Psoas muscle (tissue), 7 donors: ENCODE measurements at regions not wholly inside any gene's neighbourhood (a gene's known extent, or its start where the extent isn't known, plus 50 kb on each side); places are given as distances from the start of the nearest gene placed in this dataset.

Source experiments
- ATAC-seq, 4 donors: fragments of 200-7000 bp; cut with Tn5 transposase; one replicate each; pipeline ENCODE4 v1.9.1; 2020; ENCODE audit warnings: moderate library complexity in 3 of 4, mild to moderate bottlenecking in 2 of 4
- DNase-seq, 2 donors: peaks; one replicate each; pipeline ENCODE4 v3.0.0-alpha.2; 2020
- H3K27ac ChIP-seq: fragments of 200-600 bp; one replicate; pipeline ENCODE4 v1.8.0; 2022
- H3K27me3 ChIP-seq, 3 donors: fragments of 200-600 bp in 1 of 3; one replicate each; pipeline versions ENCODE4 v1.6.1 to v1.8.0; 2013 to 2022; ENCODE audit warnings: low read length in 2 of 3, mild to moderate bottlenecking in 2 of 3, moderate library complexity in 1 of 3; ENCODE audit not compliant: insufficient read depth in 3 of 3
- H3K36me3 ChIP-seq, 2 donors: fragments of 200-600 bp in 1 of 2; one replicate each; pipeline versions ENCODE4 v1.6.1 to v1.8.0; 2013 to 2022; ENCODE audit warnings: low read depth in 1 of 2, mild to moderate bottlenecking in 1 of 2, moderate library complexity in 1 of 2; ENCODE audit not compliant: insufficient read depth in 1 of 2
- H3K4me1 ChIP-seq: fragments of 200-600 bp; one replicate; pipeline ENCODE4 v1.8.0; 2022
- H3K4me3 ChIP-seq: fragments of 200-600 bp; one replicate; pipeline ENCODE4 v1.8.0; 2022; ENCODE audit warnings: mild to moderate bottlenecking
- H3K9me3 ChIP-seq: fragments of 200-600 bp; one replicate; pipeline ENCODE4 v1.8.0; 2022
- WGBS, 3 donors: extraction: QIAGEN DNeasy Blood & Tissue Kit; methylation state at CpG; one replicate each; pipeline versions ENCODE4 v1.1.6 to v1.1.7; 2013; 5-methylcytosine and 5-hydroxymethylcytosine counted together
- intact Hi-C, 2 donors: fragments of 100-400 bp; cut with DNase I; formaldehyde crosslinking; loops; one replicate each; pipeline versions ENCODE4 v1.11.0 to v1.14.2; 2022
- TF ChIP-seq, protein P1 (sequence below): fragments of 200-600 bp; IDR thresholded peaks from one replicate; pipeline ENCODE4 v1.8.0; 2022; ENCODE audit warnings: antibody characterized with exemption
- donor health status: healthy with polysubstance abuse.
- donor health status: DM: no; HTN: no; CAD: no; lungs with moderate emphysema.
- donor health status: Bipolar disorder and iron deficiency.
- donor health status: healthy.
- donor health status: DM: yes; HTN: yes; CAD: no.
- donor health status: DM: no; HTN: no; CAD: no.
- donor health status: DM: yes; HTN: yes; CAD: no.

DNA sequence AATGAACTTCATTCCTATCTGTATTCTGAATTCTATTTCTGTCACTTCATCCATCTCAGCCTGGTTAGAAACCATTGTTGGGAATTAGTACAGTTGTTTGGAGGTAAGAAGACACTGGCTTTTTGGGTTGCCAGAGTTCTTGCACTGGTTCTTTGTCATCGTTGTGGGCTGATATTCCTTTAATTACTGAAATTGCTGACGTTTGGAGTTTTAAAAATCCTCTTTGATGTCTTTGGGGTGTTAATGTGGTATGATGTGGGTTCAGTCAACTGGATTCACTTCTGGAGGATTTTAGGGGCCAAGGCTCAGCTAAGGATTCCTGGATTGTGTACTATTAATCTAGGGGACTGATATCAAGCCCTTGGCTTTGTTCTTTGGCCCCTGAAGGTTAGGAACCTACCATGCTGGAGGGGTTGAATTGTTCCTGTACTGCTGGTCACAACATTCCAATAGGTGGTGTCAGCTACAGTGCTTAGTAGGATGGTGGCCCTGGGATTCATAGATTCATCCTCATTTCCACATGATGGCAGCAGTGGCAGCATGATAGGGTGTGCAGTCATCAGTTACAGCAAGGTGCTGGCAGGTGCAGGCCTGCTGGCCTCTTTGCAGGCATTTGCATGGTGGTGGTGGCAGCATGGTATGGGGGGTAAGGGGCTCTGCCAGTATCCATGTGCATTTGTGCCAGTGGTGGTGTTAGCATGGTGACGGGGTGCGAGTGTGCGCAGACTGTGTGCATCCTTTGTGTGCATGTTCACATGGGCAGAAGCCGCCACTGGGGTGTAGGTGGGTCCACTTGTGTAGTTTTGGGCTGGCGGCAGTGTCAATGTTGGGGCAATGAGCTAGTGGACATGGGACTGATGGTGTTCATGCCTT is 301.3 kb downstream of the TEX13C start:
- H3K4me1 ChIP-seq = no peaks in the 10 kb centered on the region
- no peaks in the 10 kb centered on the region for H3K27me3 ChIP-seq
- DNase-seq = no peak
- intact Hi-C loops = no loop called here
- no peak overlapping the region for H3K4me3 ChIP-seq
- H3K36me3 ChIP-seq = no peaks in the 10 kb centered on the region
- 79 to 91% (median 90%) methylated on average over 7 of the region's 7 CpGs for whole genome bisulfite sequencing, 3 donors
- TF ChIP-seq, protein P1, sequence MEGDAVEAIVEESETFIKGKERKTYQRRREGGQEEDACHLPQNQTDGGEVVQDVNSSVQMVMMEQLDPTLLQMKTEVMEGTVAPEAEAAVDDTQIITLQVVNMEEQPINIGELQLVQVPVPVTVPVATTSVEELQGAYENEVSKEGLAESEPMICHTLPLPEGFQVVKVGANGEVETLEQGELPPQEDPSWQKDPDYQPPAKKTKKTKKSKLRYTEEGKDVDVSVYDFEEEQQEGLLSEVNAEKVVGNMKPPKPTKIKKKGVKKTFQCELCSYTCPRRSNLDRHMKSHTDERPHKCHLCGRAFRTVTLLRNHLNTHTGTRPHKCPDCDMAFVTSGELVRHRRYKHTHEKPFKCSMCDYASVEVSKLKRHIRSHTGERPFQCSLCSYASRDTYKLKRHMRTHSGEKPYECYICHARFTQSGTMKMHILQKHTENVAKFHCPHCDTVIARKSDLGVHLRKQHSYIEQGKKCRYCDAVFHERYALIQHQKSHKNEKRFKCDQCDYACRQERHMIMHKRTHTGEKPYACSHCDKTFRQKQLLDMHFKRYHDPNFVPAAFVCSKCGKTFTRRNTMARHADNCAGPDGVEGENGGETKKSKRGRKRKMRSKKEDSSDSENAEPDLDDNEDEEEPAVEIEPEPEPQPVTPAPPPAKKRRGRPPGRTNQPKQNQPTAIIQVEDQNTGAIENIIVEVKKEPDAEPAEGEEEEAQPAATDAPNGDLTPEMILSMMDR = no peak
- H3K9me3 ChIP-seq = no peaks in the 10 kb centered on the region
- no peak overlapping the region for H3K27ac ChIP-seq
- ATAC-seq = no peak

DNA sequence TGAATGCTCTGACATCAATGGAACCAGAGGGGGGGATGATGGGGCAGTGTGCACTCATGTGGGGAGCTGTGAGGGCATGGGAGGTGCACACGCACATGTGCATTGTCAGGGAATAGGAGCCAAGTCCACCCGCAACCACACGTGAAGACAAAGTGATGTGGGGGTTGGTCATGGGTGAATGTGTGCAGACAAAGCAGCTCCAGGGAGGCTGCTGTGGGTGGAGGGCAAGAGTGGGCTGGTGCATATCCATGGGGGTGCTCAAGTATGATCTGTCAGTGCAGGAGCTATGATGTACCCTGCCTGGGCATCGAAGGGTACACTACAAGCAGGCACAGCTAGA is 301.9 kb downstream of the TEX13C start:
- WGBS, 3 donors = 75 to 94% (median 94%) methylated on average over 4 of the region's 4 CpGs
- TF ChIP-seq, protein P1 = no peak
- DNase-seq (no peak), ATAC-seq (no peak)
- Histone ChIP-seq H3K27me3 (no peaks in the 10 kb centered on the region), H3K27ac (no peak overlapping the region), H3K4me3 (no peak overlapping the region), H3K9me3 (no peaks in the 10 kb centered on the region), H3K4me1 (no peaks in the 10 kb centered on the region), H3K36me3 (no peaks in the 10 kb centered on the region)
- intact Hi-C loops = no loop called here

- 61 to 76% (median 67%) methylated on average over 2 of the region's 2 CpGs for WGBS, 3 donors
Measured at GRCh38 chrX:125622899-125623298, 303.2 kb downstream of the TEX13C start.

DNA sequence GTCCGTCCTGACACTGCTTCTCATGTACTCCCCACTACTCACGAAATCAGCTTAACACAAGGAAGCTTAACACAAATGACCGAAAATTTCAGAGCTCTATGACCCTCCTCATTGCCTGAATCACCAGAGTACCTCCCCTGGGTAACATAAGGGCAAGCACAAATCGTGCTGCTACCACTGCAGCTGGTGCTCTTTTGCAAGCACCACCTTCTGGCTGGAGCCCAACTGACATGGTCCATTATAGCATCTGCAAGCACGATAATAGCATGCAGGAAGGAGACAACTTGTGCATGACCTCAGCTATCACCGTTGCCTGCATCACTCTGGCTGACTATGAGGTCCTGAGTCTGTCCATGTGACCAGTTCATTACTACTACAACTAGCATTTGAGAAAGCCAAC is 308.0 kb downstream of the TEX13C start:
- H3K9me3 ChIP-seq = no peaks in the 10 kb centered on the region
- no peaks in the 10 kb centered on the region for H3K27me3 ChIP-seq
- H3K27ac ChIP-seq = no peak overlapping the region
- no peaks in the 10 kb centered on the region for H3K4me1 ChIP-seq
- intact Hi-C loops = no loop called here
- no peak for DNase-seq
- H3K4me3 ChIP-seq = no peak overlapping the region
- peak in 1 of 4 donors; percentile 27 for ATAC-seq
- TF ChIP-seq, protein P1 = no peak
- H3K36me3 ChIP-seq = no peaks in the 10 kb centered on the region
- WGBS, 3 donors = 27 to 49% (median 33%) methylated on average over 6 of the region's 6 CpGs

More at GRCh38 chrX:125622899-125623298, 303.2 kb downstream of the TEX13C start:
- Histone ChIP-seq H3K9me3 (no peaks in the 10 kb centered on the region), H3K36me3 (no peaks in the 10 kb centered on the region), H3K27me3 (no peaks in the 10 kb centered on the region), H3K4me1 (no peaks in the 10 kb centered on the region), H3K27ac (no peak overlapping the region), H3K4me3 (no peak overlapping the region)
- TF ChIP-seq, protein P1 = no peak
- DNase-seq (no peak), ATAC-seq (no peak)
- intact Hi-C loops = no loop called here

DNA sequence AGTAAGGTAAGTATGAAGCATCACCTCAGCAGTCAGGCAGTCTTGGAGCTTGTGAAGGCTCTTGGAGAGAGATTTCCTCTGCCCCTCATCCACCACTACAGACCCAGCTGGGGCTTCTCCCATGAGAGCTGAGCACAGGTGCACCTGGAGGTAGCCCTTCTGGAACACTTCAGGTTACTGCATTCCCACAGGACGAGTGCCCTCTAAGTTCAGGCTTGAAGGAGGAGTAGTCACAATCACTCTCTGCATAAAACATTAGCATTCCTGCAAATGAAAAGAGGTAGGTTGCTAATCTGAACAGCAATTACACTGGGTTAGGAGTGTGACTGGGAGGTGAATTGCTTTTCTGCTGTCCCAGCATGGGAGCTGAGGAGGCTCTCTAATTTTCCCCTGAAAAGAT is 308.8 kb downstream of the TEX13C start:
- H3K27me3 ChIP-seq = no peaks in the 10 kb centered on the region
- no peaks in the 10 kb centered on the region for H3K9me3 ChIP-seq
- 32 to 86% (median 44%) methylated on average over 1 of the region's 1 CpG for WGBS, 3 donors
- intact Hi-C loops = no loop called here
- TF ChIP-seq, protein P1 = no peak
- no peak overlapping the region for H3K27ac ChIP-seq
- ATAC-seq (no peak), DNase-seq (no peak)
- H3K36me3 ChIP-seq = no peaks in the 10 kb centered on the region
- no peak overlapping the region for H3K4me3 ChIP-seq
- no peaks in the 10 kb centered on the region for H3K4me1 ChIP-seq
